GM12891 (cell line): ENCODE measurements at regions not wholly inside any gene's neighbourhood (a gene's known extent, or its start where the extent isn't known, plus 50 kb on each side); places are given as distances from the start of the nearest gene placed in this dataset.

Experiments
- DNase-seq: peaks from one replicate; pipeline ENCODE4 v3.0.0; 2011; ENCODE audit warnings: low spot score; ENCODE audit not compliant: insufficient read length
- FAIRE-seq: peaks from 2 replicates; lab custom pipeline; 2011; peaks lifted over from hg19 to GRCh38; lab: Jason Lieb, UNC
- PAX5 ChIP-seq: IDR thresholded peaks from 2 replicates; pipeline ENCODE4 v1.6.1; 2011; ENCODE audit warnings: low read length, moderate library complexity, mild to moderate bottlenecking; ENCODE audit not compliant: insufficient read depth, severe bottlenecking
- POLR2A ChIP-seq: IDR thresholded peaks from 2 replicates; pipeline ENCODE4 v1.6.1; 2011; ENCODE audit warnings: low read depth, low read length, control low read depth
- POLR2AphosphoS5 ChIP-seq: IDR thresholded peaks from 2 replicates; pipeline ENCODE4 v1.6.1; 2011; ENCODE audit warnings: low read depth, low read length, control low read depth
- POU2F2 ChIP-seq: IDR thresholded peaks from 2 replicates; pipeline ENCODE4 v1.6.1; 2011; ENCODE audit warnings: low read depth, mild to moderate bottlenecking, control low read depth, low read length, moderate library complexity
- SPI1 ChIP-seq: IDR thresholded peaks from 2 replicates; pipeline ENCODE4 v1.6.1; 2011; ENCODE audit warnings: low read depth, low read length, control low read depth
- TAF1 ChIP-seq: IDR thresholded peaks from 2 replicates; pipeline ENCODE4 v1.6.1; 2011; ENCODE audit warnings: low read depth, low read length, control low read depth

GRCh38 chr21:37986751-37987399 is 70.6 kb upstream of the KCNJ6 start:
- TF ChIP-seq TAF1 (no peak), POLR2A (no peak), POU2F2 (no peak), SPI1 (no peak), POLR2AphosphoS5 (no peak), PAX5 (no peak)
- DNase-seq (no peak), FAIRE-seq (no peak)

DNA sequence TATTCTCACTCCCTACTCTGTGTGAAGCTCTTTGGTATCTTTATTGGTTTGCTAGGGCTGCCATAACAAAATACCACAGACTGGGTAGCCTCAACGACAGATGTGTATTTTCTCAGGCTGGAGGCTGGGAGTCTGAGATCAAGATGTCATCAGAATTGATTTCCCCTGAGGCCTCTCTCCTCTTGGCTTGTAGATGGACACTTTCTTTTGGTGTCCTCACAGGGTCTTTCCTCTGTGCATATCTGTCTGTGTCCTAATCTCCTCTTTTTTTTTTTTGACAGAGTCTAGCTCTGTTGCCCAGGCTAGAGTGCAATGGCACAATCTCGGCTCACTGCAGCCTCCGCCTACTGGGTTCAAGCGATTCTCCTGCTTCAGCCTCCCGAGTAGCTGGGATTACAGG is 71.4 kb upstream of the KCNJ6 start:
- TF ChIP-seq SPI1 (no peak), POU2F2 (no peak), POLR2A (no peak), PAX5 (no peak), TAF1 (no peak), POLR2AphosphoS5 (no peak)
- DNase-seq = no peak
- FAIRE-seq = no peak

DNA sequence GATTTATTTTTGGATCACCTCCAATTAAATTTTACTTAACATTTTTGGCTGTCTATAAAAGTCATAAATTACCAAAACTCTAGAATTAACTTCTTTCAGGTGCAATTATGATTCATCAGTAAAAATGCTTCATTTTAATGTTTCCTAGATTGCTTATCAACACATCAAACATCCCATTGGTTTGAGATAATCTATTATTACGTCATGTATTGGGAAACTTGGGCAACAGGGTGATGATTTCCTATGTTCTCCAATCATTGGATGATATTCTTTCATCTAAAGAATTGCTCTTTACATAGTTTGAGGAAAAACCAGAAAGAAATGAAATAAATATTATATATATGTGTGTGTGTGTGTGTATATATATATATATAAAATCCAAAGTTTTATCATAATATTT is 76.8 kb upstream of the KCNJ6 start:
- FAIRE-seq (no peak), DNase-seq (no peak)
- no peak for TF ChIP-seq POU2F2
- no peak for TF ChIP-seq TAF1
- TF ChIP-seq POLR2AphosphoS5 = no peak
- no peak for TF ChIP-seq SPI1
- TF ChIP-seq POLR2A = no peak
- no peak for TF ChIP-seq PAX5

- TF ChIP-seq POLR2AphosphoS5 (no peak), POU2F2 (no peak), POLR2A (no peak), TAF1 (no peak)
- no peak for FAIRE-seq
These were observed 78.0 kb upstream of the KCNJ6 start for GRCh38 chr21:37994211-37994610.

GRCh38 chr21:38012672-38013071 is 96.4 kb upstream of the KCNJ6 start:
- DNase-seq (no peak), FAIRE-seq (no peak)
- TF ChIP-seq PAX5 (no peak), SPI1 (no peak), POLR2A (no peak), POLR2AphosphoS5 (no peak), POU2F2 (no peak), TAF1 (no peak)

More at GRCh38 chr21:37994211-37994610, 78.0 kb upstream of the KCNJ6 start:
- DNase-seq = no peak

DNA sequence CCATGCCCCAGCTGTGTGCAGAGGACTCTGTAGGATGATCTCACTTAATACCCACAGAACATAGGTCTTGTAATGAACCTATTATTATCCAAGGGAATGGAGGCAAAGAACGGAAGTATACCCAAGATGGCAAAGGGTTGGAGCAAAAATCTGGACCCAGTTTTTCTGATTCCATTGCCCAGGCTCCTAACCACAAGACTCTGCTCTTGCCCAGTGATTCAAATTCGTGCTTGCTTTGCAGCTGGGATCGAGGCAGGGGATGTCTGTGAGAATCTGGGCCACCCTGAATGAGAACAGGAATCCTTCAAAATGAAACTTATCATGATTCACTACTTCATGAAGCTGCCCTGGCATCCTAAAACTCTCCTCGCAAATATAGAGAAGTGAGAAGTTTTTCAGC is 97.5 kb upstream of the KCNJ6 start:
- TF ChIP-seq SPI1 (no peak), PAX5 (no peak)
- no peak for FAIRE-seq
- DNase-seq = no peak

DNA sequence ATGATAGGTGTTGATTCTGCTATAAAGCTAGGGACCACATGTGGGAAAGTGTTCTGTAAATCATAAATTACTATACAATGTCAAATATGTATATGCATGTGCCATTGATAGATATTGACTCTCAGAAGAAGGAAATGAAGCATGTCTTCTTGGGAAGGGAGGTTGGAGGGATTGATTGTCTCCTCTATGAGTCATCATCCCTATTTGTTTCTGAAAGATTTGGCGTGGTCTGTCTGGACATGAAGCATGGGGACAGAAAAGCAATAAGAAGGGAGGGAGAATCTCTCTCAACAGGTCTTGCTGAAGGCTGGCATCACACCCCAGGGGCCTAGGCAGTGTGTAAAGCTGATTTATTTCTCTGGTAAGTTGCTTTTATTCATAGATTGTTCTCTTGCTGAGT is 98.0 kb upstream of the KCNJ6 start:
- DNase-seq (no peak), FAIRE-seq (no peak)
- TF ChIP-seq SPI1 (no peak), POLR2A (no peak), POLR2AphosphoS5 (no peak), POU2F2 (no peak), TAF1 (no peak), PAX5 (no peak)

DNA sequence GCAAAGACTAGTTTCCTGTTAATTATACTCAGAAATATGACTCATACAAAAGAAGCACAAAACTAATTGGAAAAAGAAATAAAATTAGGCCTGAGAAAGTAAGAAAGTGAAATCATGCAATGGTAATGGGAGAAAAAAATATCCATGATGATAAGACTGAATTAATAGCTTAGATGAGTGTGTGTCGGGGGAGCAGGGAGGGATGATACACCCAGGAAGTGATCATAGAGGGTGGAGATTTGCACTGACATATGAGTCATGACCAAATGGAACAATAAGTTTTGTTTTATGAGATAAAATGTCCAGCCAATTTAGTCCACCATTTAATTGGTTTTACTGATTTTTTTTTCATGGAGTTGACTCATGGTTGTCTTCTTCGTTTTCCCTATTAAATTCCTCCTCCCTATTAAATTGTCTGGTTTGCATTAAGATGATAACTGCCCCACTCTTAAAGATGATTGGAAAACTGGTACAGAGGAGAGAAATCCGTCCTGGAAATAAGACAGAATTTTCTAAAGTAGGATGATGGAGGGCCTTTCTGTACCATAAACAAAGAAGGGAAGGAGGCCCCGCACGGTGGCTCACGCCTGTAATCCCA is 111.7 kb upstream of the KCNJ6 start:
- FAIRE-seq (no peak), DNase-seq (no peak)
- TF ChIP-seq POLR2A = no peak
- no peak for TF ChIP-seq POU2F2
- TF ChIP-seq POLR2AphosphoS5 = no peak
- TF ChIP-seq TAF1 = no peak
- no peak for TF ChIP-seq SPI1
- no peak for TF ChIP-seq PAX5

DNA sequence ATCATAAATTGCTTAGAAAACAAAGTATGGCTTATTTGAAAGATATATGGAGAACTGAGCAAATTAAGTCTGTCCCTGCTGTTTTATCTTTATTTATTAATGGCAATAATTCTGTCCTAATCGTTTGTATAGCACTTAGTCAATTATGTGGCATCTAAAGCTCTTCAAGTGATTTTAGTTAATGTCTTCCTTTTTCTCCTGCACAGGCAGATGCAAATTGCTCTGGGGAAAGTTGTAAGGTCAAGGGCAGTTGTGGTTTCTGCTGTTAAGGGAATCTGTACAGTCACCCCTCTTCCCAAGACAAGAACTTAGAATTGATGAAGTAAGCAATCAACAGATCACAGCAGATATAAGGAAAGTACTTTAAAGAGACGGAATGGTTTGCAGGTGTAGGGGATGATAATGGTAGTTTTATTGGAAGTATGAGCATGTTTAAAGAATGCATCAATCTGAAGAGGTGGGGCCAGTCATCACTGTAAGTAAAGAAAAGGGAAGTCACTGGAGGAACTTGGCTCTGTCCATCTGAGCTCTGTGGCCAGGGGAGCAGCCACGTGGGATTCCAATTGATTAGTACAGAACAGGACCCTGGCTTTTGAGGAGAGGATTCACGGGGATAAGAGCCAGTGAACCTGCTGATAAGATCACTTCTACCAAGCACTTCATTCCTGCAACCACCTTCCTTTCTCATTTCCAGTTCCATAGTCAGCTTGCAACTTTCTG is 116.0 kb upstream of the KCNJ6 start:
- DNase-seq = no peak
- no peak for FAIRE-seq
- TF ChIP-seq POLR2A = no peak
- TF ChIP-seq PAX5 = no peak
- no peak for TF ChIP-seq POU2F2
- TF ChIP-seq POLR2AphosphoS5 = no peak
- TF ChIP-seq SPI1 = no peak
- TF ChIP-seq TAF1 = no peak

DNA sequence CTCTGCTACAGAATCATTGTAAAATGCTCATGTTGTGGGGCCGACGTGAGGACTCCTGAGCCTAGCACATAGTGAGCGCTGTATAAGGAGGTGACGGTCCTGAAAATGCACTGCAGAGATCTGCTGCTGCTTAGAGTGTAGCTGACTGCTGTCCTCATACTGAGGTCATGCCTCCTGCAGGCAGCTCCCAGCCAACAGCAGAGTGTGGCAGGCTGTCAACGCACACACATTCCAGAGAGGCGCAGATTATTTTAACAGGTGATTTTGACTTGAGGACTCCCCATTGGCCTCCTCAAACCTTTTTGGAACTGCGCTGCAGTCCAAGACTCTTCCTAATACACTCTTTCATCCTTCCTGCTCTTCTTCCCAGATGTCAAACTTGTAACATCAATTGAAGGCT is 119.8 kb upstream of the KCNJ6 start:
- FAIRE-seq = no peak
- no peak for TF ChIP-seq PAX5
- TF ChIP-seq TAF1 = no peak
- no peak for TF ChIP-seq POU2F2
- TF ChIP-seq SPI1 = no peak
- no peak for TF ChIP-seq POLR2AphosphoS5
- no peak for TF ChIP-seq POLR2A
- DNase-seq = no peak
